ENCODE measurements at regions not wholly inside any gene's neighbourhood (a gene's known extent, or its start where the extent isn't known, plus 50 kb on each side); places are given as distances from the start of the nearest gene placed in this dataset.

DNA sequence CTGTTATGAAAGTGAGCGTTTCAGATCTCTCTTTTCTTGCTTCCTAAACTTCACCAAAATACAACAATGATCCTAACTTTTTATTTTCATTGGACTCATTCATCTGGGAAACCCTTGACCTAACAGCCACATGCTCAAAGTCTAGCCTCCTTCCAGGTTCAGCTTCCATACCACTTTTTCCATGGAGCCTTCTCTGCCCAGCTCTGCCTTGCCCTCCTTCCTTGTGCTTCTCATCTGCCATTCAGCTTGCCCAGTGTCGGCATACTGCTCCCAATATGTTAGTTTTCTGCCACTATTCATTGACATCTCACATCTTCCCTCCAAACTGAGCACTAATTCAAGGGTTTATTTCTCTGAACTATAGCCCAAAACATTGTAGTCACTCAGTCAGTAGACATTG, 214.7 kb downstream of the RAD51AP2 start:
- TF ChIP-seq, protein P1, sequence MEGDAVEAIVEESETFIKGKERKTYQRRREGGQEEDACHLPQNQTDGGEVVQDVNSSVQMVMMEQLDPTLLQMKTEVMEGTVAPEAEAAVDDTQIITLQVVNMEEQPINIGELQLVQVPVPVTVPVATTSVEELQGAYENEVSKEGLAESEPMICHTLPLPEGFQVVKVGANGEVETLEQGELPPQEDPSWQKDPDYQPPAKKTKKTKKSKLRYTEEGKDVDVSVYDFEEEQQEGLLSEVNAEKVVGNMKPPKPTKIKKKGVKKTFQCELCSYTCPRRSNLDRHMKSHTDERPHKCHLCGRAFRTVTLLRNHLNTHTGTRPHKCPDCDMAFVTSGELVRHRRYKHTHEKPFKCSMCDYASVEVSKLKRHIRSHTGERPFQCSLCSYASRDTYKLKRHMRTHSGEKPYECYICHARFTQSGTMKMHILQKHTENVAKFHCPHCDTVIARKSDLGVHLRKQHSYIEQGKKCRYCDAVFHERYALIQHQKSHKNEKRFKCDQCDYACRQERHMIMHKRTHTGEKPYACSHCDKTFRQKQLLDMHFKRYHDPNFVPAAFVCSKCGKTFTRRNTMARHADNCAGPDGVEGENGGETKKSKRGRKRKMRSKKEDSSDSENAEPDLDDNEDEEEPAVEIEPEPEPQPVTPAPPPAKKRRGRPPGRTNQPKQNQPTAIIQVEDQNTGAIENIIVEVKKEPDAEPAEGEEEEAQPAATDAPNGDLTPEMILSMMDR (IDR thresholded peaks at IDR 0.05): no peak
- no peak for TF ChIP-seq EZH2 (IDR thresholded peaks at IDR 0.05)

All from neural progenitor cell (in vitro differentiated cells).